ENCODE measurements at regions not wholly inside any gene's neighbourhood (a gene's known extent, or its start where the extent isn't known, plus 50 kb on each side); places are given as distances from the start of the nearest gene placed in this dataset.

DNA sequence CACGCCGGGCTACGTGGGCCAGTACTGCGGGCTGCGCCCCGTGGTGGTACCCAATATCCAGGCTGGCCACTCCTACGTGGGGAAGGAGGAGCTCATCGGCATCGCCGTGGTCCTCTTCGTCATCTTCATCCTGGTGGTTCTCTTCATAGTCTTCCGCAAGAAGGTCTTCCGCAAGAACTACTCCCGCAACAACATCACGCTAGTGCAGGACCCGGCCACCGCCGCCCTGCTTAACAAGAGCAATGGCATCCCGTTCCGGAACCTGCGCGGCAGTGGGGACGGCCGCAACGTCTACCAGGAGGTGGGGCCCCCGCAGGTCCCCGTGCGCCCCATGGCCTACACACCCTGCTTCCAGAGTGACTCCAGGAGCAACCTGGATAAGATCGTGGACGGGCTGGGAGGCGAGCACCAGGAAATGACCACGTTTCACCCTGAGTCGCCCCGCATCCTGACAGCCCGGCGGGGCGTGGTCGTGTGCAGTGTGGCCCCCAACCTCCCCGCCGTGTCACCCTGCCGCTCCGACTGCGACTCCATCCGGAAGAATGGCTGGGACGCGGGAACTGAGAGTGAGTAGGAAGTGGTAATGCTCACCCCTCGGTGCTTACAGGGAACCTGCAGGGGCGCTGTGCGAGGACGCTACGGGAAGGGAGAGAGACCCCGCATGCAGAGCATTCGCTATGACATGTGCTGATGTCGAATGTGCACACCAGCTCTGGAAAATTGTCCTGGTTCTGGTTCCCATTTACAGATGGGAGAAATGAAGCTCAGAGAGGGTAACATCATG is 86.4 kb upstream of the MTNR1B start:
- DNase-seq = no peak

DNA sequence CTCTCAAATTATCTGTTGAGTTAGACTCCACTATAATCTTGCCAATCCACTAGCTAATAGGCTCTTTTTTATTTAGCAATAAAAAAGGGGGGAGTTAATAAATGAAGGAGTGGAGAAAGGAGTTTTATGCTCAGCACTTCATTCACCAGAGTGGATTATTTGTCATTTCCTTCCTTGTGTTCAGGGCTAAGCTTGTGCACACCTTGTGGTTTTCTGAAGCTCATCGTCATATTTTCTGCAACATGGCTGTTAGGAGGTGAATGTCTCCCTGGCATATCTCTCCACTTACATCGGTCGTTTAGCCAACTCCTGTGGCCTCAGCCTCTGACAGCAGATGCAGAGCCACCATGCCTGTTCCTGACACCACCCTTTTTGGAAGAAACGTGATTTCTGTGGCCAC is 83.9 kb upstream of the MTNR1B start:
- DNase-seq = no peak

- DNase-seq = peak; percentile 57
These were observed 83.1 kb upstream of the MTNR1B start for GRCh38 chr11:92886243-92886905.

- DNase-seq = no peak
These were observed 80.8 kb upstream of the MTNR1B start for GRCh38 chr11:92888696-92889095.

- no peak for DNase-seq
These were observed 78.6 kb upstream of the MTNR1B start for GRCh38 chr11:92890846-92891245.

- no peak for DNase-seq
These were observed 76.4 kb upstream of the MTNR1B start for GRCh38 chr11:92892802-92893684.

- no peak for DNase-seq
These were observed 75.3 kb upstream of the MTNR1B start for GRCh38 chr11:92894197-92894596.

- DNase-seq = no peak
These were observed 72.0 kb upstream of the MTNR1B start for GRCh38 chr11:92897487-92897886.

DNA sequence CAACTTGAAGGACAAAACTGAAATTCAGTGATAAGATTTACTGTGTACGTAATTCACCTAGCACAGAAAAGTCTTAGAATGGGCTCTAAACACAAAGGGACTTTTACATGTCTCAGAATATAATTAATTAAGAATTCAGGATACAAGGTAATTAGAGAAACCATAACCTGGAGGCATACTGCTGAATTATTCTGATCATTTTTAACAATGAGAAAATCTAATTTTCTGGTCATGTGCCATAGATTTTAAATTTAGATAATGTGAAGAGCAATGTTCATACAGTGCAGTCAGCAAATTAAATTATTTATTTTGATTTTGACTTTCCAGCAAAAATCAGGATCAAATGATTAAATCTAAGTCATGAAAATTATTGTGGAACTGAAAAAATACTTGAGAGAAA is 67.0 kb upstream of the MTNR1B start:
- no peak for DNase-seq

GRCh38 chr11:92907671-92908070 is 61.8 kb upstream of the MTNR1B start:
- DNase-seq = no peak

DNA sequence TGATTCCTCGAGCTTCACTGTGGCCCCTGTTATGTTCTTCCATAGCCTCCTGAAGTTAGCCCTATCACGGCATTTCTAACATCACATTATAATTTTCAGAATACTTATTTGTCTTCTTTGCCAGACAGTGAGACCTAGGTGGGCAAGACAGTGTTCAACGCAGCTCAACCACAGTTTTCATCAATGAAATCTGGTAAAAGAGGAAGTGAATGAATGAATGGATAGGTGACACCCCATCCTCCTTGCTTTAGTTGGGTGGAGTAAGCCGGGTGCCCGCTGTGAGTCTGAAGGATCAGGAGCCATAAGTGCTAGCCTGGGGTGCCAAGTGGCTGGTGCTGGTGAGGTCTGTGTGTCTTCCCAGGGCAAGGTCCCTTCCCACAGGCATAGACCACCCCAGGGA is 60.2 kb upstream of the MTNR1B start:
- no peak for DNase-seq

- no peak for DNase-seq
These were observed 58.0 kb upstream of the MTNR1B start for GRCh38 chr11:92911478-92911877.

- DNase-seq = no peak
These were observed 53.9 kb upstream of the MTNR1B start for GRCh38 chr11:92915551-92915950.

GRCh38 chr11:92916299-92916698 is 53.2 kb upstream of the MTNR1B start:
- DNase-seq = no peak

GRCh38 chr11:92917927-92918326 is 51.5 kb upstream of the MTNR1B start:
- DNase-seq = no peak

DNA sequence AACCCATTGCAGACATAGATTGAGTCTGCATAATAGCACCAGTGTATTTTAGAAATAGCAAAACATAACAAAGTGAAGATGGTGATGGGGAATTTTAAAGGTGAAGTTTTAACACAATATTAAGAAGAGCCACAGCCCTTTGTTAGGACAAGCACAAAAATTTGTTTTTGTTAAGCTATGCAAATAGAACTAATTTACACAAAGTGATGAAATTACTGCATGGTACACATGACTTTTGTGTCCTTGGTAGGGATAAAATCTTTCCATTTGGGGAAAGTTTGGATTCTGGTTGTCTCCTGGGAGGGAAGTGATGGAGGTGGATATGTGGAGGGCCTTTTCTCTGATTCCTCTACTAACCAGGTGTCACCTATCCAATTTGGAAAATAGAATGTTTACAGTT is 50.4 kb upstream of the MTNR1B start:
- no peak for DNase-seq

All from NCI-H1048 (cell line).